Ascending aorta (tissue), 2 donors: ENCODE measurements at regions not wholly inside any gene's neighbourhood (a gene's known extent, or its start where the extent isn't known, plus 50 kb on each side); places are given as distances from the start of the nearest gene placed in this dataset.

Experiments
- DNase-seq, 2 donors: peaks; one replicate each; pipeline ENCODE4 v3.0.0-alpha.2; 2019; ENCODE audit warnings: low spot score in 2 of 2
- H3K27ac ChIP-seq, 2 donors: fragments of 200-600 bp; sonication (generic); one replicate each; pipeline ENCODE4 v1.5.1; 2016 to 2017; ENCODE audit warnings: mild to moderate bottlenecking in 1 of 2
- H3K27me3 ChIP-seq: fragments of 200-600 bp; sonication (generic); one replicate; pipeline ENCODE4 v1.5.1; 2017
- H3K36me3 ChIP-seq, 2 donors: fragments of 200-600 bp; sonication (generic); one replicate each; pipeline ENCODE4 v1.5.1; 2016
- H3K4me1 ChIP-seq, 2 donors: fragments of 200-600 bp; sonication (generic); one replicate each; pipeline ENCODE4 v1.5.1; 2016 to 2017; ENCODE audit warnings: mild to moderate bottlenecking in 1 of 2
- H3K4me3 ChIP-seq, 2 donors: fragments of 200-600 bp; sonication (generic); one replicate each; pipeline ENCODE4 v1.5.1; 2016 to 2017; ENCODE audit warnings: mild to moderate bottlenecking in 1 of 2
- H3K9me3 ChIP-seq, 2 donors: fragments of 200-600 bp; sonication (generic); one replicate each; pipeline ENCODE4 v1.5.1; 2016
- CTCF ChIP-seq, 3 experiments: fragments of 200-600 bp in 2 of 3; fragments of 450-650 bp in 1 of 3; sonication (generic) in 2 of 3; IDR thresholded peaks; one replicate each; pipeline ENCODE4 v1.5.1; 2016 to 2019; ENCODE audit warnings: antibody characterized with exemption in 3 of 3, mild to moderate bottlenecking in 1 of 3, moderate library complexity in 1 of 3
- intact Hi-C: fragments of 100-400 bp; cut with DNase I; formaldehyde crosslinking; loops from one replicate; pipeline ENCODE4 v1.15.1; 2023

- Histone ChIP-seq H3K4me3 (no peak overlapping the region), H3K9me3 (no peaks in the 10 kb centered on the region), H3K27ac (no peak overlapping the region), H3K36me3 (no peaks in the 10 kb centered on the region), H3K27me3 (no peaks in the 10 kb centered on the region), H3K4me1 (no peaks in the 10 kb centered on the region)
- no peak for DNase-seq
- no peak for TF ChIP-seq CTCF (IDR thresholded peaks at IDR 0.05)
- intact Hi-C loops = no loop called here
Observed at GRCh38 chr14:28565345-28565744, 201.2 kb upstream of the FOXG1 start.

GRCh38 chr14:28570391-28570790 is 196.2 kb upstream of the FOXG1 start:
- H3K27ac ChIP-seq = no peak overlapping the region
- no peaks in the 10 kb centered on the region for H3K36me3 ChIP-seq
- no peaks in the 10 kb centered on the region for H3K27me3 ChIP-seq
- no peak for DNase-seq
- intact Hi-C loops = no loop called here
- H3K4me3 ChIP-seq = no peak overlapping the region
- TF ChIP-seq CTCF (IDR thresholded peaks at IDR 0.05) = no peak
- no peaks in the 10 kb centered on the region for H3K4me1 ChIP-seq
- H3K9me3 ChIP-seq = no peaks in the 10 kb centered on the region

GRCh38 chr14:28571636-28572035 is 195.0 kb upstream of the FOXG1 start:
- Histone ChIP-seq H3K9me3 (no peaks in the 10 kb centered on the region), H3K27ac (no peak overlapping the region), H3K27me3 (no peaks in the 10 kb centered on the region), H3K4me3 (no peak overlapping the region), H3K36me3 (no peaks in the 10 kb centered on the region), H3K4me1 (no peaks in the 10 kb centered on the region)
- no peak for DNase-seq
- no peak for TF ChIP-seq CTCF (IDR thresholded peaks at IDR 0.05)
- intact Hi-C loops = no loop called here

GRCh38 chr14:28576523-28576922 is 190.1 kb upstream of the FOXG1 start:
- no peak overlapping the region for H3K27ac ChIP-seq
- intact Hi-C loops = no loop called here
- TF ChIP-seq CTCF (IDR thresholded peaks at IDR 0.05) = no peak
- H3K4me1 ChIP-seq = no peaks in the 10 kb centered on the region
- no peaks in the 10 kb centered on the region for H3K9me3 ChIP-seq
- no peaks in the 10 kb centered on the region for H3K36me3 ChIP-seq
- no peaks in the 10 kb centered on the region for H3K27me3 ChIP-seq
- DNase-seq = no peak
- H3K4me3 ChIP-seq = no peak overlapping the region

- intact Hi-C loops = no loop called here
- no peak overlapping the region for H3K27ac ChIP-seq
- no peak overlapping the region for H3K4me3 ChIP-seq
- H3K27me3 ChIP-seq = no peaks in the 10 kb centered on the region
- DNase-seq = no peak
- no peaks in the 10 kb centered on the region for H3K4me1 ChIP-seq
- H3K9me3 ChIP-seq = no peaks in the 10 kb centered on the region
- no peak for TF ChIP-seq CTCF (IDR thresholded peaks at IDR 0.05)
- no peaks in the 10 kb centered on the region for H3K36me3 ChIP-seq
Observed at GRCh38 chr14:28577187-28577586, 189.4 kb upstream of the FOXG1 start.

- Histone ChIP-seq H3K4me3 (no peak overlapping the region), H3K4me1 (no peaks in the 10 kb centered on the region)
Observed at GRCh38 chr14:28577711-28578131, 188.9 kb upstream of the FOXG1 start.

More at GRCh38 chr14:28577711-28578131, 188.9 kb upstream of the FOXG1 start:
- intact Hi-C loops = no loop called here
- H3K27ac ChIP-seq = no peak overlapping the region
- no peak for DNase-seq
- TF ChIP-seq CTCF (IDR thresholded peaks at IDR 0.05) = no peak
- no peaks in the 10 kb centered on the region for H3K36me3 ChIP-seq
- no peaks in the 10 kb centered on the region for H3K27me3 ChIP-seq
- H3K9me3 ChIP-seq = no peaks in the 10 kb centered on the region
